ENCODE measurements at regions not wholly inside any gene's neighbourhood (a gene's known extent, or its start where the extent isn't known, plus 50 kb on each side); places are given as distances from the start of the nearest gene placed in this dataset.

DNA sequence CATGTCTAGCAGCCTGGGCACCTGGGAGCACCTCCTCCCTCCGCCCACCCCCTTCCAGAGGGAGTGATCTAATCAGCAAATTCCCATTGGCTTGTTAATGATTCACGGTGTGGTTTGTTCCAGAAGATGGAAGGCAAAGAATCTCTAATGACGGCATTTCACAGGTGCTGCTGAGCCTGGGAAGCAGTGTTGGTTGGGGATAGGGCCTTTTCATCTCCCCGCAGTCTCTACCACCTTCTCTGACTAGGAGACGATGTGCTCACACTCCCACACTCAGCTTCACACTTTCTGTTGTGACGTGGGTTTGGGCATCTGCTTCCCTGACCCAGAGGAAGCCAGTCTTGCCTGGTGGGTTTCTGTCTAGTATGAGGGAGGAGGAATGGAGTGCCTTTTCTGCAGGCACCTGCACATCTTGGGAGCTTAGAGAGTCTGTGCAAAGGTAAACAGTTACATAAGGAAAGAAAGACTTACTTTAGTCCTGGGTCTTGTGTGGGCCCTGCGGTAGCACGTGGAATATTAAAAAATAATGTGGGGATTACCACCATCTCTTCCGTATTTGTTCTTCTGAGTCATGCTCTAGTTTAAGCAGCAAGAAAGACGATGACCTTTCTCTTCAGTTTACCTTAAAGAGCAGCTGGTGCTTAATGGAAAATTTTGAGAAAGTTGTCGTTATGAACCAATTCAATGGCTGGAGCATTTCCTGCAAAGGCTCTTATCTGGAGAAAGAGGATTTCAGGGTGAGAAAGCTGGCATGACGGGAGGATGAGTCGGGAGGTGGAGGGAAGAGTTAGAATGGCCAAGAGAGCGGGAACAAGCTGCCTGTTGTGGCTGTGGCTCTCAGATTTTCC lies 70.6 kb upstream of the ARHGAP5 start:
- DNase-seq, result no peak

DNA sequence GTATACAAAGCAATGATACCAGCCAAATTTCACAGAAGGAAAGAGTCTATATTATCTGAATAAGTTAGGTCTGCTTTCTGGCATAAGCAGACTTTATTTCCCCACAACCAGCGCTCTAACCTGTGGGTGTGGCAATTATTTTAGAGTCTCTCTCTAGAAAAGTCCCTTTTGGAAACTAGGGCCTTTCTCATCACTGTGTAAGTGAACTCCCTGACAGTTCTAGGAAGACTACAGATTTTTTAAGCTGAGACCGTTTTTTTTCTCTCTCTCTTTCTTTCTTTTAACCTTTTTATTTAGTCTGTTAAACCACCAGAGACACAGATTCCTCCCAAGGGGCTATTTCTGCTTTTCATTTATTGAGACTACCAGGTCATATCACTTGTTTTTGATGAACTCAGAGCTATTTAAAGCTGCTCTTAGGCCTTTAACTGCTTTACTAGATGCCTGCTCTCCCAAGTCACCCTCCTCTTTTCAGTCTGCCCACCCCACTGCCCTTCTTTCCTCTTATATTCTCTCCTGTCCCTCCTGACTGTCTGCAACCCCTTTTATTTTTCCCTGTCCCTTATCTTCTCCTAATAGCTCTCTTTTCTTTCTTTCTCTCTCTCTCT lies 69.2 kb upstream of the ARHGAP5 start:
- no peak for DNase-seq

DNA sequence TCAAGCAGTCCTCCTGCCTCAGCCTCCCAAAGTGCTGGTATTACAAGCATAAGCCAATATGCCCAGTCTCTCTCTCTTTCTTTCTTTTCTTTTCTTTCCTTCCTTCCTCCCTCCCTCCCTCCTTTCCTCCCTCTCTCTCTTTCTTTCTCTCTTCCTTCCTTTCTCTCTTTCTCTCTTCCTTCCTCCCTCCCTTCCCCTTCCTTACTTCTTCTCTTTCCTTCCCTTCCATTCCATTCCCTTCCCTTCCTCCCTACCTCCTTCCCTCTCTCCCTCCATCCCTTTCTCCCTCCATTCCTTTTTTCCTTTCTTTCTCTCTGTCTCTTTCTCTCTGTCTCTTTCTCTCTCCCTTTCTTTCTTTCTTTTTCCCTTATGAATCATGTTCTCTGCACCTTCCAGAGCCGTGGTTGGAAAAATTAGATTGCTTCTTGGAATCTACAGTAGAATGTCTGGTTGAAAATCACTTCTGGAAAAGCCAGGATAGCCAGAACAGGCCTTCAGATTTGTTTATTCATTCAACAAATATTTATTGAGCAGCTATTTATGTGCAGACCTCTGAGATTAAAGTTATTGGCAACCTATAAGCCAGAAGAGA lies 68.4 kb upstream of the ARHGAP5 start:
- DNase-seq, result no peak

DNA sequence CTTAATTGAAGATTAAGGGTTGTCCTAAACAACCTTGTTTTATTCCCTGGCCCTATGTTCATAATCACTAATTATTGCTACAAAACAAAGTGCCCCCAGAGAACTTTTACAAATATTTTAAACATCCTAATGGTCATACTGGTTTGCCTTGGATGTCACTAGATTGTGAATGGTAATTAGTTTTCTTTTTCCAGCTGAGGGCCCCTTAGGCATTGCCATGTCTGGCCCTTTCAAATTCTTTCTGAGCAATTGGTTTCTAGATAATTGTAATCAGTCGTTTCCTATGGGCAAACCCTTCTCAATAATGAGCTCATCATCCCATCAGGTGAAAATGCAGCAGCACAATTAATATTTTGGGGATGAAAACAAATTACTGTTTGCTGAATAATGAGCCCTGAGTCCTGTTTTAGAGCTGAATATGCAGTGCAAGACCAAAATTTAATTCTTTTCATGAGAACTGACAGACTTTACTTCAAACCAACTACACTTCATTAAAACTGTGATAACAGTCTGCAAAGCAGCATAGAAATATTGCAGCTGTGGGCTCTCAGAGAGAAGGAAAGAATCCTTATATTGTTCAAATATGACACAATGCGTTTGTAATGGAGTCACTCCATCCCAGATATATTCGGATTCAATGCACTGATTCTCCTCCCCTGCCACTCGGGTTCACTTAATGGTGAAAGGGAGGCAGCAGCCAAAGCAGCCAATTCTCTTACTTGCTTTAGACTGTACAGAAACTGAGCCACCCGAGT lies 67.7 kb upstream of the ARHGAP5 start:
- no peak for DNase-seq

DNA sequence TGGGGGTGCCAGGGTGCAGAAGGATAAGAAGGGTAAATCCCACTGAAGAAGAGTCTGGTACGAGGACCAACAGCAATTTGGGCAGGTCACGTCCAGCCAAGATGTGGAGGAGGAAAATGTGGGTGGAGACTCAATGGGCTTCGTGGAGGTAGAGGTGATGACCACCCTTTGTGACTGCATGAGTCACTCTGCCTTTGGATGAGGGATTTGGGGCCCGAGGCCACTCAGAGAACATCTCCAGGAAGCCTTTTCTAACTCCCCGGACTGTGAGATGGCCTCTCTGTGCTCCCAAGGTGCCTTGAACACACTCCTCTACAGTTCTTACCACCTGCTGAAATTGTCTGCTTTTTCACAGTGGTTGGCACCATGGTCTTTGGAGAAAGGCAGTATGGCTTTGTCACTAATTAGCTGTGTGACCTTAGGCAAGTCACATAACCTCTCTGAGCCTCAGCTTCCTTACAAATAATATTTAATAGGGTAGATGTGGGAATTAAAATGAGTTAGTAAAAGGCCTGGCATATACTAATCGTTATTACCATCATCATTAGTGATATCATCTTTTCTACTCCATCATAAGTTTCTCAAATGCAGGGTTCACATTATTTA lies 67.0 kb upstream of the ARHGAP5 start:
- DNase-seq, result no peak

DNA sequence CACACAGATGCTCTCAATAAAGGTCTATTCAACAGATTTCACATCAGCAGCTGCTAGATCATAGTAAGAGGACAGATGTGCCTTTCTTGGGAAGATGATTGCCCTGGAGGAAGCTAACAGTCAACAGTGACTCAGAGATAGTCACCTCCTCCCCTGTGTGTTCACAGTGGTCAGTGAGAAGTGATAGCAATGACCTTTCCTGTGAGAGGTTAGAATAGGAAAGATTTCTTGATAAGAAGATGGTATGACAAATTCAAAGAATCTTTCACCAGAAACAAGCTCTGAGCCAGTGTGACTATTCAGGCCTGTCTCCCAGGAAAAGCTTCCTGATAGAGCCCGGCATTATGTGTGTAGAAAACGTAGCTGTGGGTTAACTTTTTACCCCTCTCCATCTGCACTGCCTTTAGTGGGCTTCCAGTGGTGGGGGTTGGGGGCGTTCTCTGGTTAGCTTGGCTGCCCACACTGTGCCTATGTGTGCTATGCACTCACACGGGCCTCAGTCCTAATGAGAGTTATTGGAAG lies 66.4 kb upstream of the ARHGAP5 start:
- DNase-seq, result no peak

DNA sequence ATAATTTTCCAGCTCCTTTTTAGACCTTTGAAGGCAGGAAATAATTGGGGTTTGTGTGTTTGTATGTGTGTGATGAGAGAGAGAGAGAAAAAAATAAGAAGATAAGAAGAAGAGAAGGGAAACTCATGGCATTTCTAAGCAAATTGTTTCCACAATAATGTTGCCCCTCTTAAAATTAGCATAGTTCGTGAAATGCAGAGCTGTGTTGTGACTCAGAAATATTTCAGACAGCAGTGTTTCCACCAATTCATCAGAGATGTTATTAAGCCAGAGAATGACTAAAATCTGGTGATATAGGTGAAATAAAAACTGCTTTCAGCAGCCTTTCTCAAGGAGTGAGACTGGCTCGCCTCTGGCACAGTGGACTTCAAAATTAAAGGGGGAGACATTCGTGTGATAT lies 65.9 kb upstream of the ARHGAP5 start:
- no peak for DNase-seq

DNA sequence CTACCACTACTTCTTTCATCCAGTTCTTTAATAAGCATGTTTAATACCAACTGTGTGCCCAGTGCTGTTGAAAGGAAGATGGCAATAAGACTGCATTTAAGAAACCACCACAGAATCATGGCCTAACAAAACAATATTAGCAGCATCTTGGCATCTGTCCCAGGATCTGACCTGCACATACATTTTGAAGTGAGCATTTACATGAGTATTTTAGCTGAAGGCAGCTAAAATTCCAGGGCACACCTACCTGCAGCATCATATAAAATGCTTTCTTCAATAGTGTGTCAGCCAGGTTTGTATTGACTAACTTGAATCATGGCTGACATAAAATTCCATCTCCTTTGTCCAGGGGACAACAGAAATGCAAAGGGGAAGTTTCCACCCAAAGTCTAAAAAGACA lies 65.0 kb upstream of the ARHGAP5 start:
- no peak for DNase-seq

DNA sequence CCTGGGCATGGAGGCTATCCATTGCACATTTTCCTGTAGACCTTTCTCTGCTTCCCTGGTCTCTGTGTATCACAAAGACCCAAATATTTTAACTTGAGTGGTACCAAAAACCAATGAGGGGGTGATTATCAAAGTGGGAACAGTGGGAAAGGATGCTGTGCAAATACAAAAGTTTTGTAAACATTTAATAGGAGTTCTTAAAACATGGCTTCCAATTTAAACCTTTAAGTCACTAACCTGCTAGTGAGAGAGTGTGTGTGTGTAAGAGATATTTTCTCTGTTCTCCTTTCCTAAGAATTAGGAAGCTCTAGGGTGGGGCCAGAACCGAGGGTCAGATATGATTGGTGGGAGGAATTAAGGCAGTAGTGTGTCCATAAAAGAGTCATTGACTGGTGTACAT lies 64.5 kb upstream of the ARHGAP5 start:
- no peak for DNase-seq

DNA sequence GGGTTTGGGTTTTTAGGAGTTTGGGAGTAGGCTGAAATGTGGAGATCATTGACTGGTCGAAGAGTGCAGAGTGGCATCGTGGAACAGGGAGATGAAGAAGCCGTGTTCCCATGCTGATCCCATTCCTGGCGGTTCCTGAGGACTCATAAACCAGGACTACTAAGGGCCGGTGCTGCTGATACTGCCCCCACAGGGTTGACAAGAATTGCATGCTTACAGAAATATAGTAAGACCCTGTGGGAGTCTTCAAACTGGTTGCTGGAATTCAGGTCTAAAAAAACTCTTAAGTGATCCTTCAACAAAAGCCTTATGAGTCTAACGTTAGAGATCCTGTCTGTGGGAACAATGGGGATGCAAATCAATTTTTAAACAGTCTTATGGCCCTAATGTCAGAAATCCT lies 64.0 kb upstream of the ARHGAP5 start:
- no peak for DNase-seq

DNA sequence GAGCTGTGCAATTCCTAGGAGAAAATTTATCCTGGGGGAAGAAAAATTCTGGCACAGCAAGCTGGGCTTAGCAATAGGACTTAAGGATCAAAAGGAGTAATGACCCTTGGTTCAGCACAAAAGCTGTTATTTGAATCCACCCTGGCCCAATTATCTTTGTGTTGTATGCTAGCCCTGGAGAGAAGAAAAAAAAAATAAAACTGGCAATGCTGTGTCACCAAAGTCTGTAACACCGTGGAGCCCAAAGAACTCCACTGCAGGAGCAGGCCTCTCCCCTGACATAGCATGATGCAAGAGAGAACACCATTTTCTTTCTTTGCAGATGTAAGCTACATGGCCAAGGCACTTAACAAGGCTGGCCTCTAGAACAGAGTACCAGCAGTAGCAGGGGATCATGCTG lies 63.0 kb upstream of the ARHGAP5 start:
- no peak for DNase-seq

DNA sequence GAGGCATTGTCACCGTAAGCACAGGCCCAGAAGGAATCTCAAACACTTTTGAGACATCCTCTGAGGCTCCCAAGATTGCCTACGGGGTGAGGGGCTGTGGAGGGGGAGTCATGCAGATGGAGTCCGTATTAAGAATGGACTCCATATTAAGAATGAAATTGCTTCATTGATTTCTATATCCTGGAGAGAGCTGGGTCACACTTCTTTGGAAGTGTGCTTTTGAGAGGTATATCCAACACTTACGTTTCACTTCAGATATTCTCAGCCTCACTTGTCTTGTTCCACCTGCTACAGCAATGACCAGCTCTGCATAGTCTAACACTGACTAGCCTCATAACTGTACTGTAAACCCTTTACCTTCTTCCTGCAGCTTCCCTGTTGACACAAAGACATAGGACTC lies 62.6 kb upstream of the ARHGAP5 start:
- no peak for DNase-seq

DNA sequence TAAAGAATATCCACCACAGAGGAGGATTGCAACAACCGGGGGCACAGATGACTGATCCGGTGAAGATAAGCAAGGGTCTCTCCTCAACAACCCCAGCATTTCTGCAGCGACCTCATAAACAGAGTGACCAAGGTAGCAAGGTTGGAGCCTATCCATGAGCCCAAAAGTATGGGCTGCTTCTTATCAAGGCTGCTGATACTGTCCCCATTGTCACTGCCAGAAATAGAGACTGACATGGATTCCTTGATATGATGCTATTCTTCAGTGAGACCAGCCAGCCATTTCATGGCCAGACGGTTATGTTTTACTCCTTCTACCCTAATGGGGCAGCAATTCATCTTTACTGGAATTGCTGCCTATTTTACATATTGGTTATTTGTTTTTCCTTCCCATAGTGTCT lies 61.9 kb upstream of the ARHGAP5 start:
- no peak for DNase-seq

DNA sequence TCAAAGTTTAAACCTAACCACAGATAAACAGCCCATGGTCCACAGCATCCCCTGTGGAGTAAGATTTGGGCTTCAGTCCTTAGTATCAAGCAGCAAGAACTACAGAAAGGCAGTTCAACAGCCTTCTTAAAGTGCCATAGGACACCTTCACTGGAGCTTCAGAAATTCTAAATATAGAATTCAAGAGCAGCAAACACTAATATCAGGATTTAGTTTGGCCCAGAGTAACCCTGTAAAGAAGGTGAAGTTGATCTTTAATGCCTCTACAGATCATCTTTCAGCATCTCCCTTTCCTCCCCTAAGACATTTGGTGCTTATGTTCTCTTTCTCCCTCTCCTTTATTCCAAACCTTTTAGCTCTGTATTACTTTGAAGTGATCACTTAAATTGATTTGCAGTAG lies 59.5 kb upstream of the ARHGAP5 start:
- DNase-seq, result no peak

DNA sequence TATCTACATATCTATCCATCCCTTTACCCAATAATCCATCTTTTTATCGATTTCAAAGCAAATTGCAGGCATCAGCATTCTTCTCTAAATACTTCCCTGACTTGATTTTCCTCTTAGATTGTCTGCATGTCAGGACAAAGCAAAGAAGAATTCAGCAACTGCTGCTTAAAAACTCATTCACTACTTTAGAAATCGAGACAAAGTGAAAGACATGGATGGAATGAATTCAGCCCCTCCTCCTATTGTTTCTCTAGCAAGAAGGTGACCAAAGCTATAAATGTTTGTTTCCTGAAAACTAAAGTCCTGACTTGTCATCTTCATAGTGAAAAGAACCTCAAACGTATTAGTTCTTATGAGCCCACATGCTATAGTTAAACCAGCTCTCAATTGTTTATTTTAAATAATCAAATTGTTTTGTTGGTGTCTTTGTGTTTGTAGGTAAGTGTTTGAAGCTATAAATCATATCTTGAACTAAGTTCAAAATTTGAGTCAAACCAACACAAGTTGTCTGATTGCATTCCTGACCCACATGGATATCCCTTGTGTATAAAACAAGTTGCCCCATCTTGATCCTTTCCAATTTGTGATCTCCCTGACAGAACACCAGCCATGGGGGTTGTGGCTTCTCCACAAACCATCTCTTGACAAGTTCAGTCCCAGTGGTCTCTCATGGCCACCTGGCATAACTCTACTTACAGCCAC lies 58.6 kb upstream of the ARHGAP5 start:
- DNase-seq, result no peak

DNA sequence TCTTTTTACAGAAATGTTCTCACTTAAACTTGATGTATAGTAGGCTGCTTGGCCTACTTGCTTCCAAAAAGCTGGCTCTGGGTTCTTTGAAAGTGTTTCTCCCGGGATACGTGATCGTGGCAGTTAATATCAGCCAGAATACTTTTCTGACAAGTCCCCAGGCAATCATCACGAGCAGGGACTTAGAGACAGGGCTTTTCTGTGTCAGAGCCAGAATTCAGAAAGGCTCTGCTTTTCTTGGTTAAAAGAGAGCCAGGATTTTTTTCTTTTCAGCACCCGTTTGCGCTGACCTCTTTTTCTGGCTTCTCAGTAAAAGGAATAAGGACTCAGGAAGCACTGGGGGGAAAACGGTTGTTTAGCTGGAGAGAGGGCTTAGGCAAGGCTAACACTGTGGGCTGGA lies 57.8 kb upstream of the ARHGAP5 start:
- DNase-seq, result no peak

DNA sequence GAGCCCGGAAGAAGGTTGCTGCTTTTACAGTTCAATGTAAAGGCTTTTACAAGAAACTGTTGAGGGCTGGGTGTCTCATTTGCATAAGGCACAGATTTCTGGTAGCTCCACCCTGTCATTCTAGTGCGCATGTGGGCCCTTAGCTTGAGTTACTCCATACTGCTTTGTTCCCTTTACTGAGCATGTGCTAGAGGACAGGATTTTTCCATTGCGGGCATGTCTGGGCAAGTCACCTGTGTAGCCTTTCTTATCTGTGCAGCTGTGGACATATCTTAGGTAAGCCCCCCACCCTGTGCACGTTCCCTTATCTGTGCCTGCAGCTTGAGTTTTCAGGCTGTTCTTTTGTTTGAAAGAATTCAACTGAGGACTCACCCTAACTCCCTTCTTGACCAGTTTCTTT lies 56.2 kb upstream of the ARHGAP5 start:
- DNase-seq, result no peak

DNA sequence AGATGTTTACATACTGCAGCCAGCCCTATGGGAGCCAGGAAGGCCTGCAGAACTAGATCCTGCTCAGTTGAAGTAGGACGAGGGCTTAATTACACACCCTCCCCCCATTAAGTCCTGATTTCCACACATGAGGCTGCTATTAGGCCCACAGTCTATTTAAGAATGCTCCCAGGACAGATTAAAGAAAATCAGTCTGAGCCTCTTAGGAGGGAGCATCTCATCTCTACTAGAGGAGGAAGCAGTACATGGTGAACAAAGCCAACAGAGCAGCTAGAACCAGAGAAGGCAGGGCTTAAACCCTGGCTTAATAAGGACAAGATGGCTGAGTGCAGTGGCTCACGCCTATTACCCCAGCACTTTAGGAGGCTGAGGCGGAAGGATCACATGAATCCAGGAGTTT lies 55.8 kb upstream of the ARHGAP5 start:
- DNase-seq, result no peak

DNA sequence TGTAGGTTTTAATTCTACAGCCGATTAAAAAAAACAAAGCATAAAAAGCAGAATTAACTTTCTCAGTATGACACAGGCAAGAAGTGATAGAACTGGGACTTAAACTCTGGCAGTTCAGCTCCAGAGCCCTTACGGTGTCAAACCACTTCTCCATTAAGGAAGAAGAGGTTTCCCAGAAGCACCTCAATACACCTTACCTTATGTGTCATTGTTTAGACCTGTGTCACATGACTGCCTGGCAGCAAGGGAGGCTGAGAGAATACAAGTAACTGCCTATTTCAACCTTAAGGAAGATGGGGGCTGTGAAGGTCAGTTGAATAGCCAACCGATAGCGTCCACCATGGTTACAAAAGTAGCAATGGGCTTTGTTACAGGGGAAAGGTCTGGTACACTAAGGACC lies 54.6 kb upstream of the ARHGAP5 start:
- DNase-seq, result no peak

DNA sequence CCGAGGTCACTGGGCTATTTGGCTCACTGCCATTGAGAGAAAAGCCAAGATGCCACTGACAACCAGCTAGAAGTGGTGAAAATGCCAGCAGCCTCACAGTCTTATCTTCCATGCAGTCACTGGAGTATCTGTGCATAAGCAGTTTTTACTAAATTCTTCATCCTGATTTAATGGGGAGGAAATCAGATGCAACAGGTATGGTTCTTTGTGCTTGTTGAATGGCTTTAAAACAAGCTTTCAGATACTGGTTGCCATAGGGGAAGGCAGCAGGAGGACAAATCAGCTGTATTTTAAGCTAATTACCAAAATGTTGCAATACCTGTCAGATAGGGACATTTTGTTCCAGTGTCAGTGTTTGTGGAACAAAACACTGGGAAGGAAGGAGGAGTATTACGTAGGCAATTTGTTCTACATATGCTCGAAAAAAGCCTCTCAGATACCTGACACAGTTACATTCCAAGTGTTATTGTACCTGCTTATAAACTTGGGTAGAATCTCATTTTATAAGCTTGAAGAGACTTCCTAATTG lies 54.1 kb upstream of the ARHGAP5 start:
- no peak for DNase-seq

DNA sequence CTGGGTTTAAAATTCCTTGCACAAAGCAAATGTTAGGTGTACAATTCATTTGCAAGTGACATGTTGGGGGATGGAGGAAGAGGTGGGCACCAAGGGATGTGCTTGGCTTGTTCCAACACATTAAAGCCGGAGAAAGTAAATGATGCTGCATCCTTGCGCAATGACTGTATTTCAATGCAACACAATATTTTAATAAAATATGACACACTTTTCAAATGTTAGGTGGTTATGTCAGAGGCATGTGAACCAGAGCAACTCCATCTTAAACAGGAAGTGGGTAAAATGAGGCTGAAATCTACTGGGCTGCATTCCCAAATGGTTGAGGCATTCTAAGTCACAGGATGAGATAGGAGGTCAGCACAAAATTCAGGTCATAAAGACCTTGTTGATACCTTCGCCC lies 53.6 kb upstream of the ARHGAP5 start:
- DNase-seq, result no peak
